ENCODE measurements at regions not wholly inside any gene's neighbourhood (a gene's known extent, or its start where the extent isn't known, plus 50 kb on each side); places are given as distances from the start of the nearest gene placed in this dataset.

DNA sequence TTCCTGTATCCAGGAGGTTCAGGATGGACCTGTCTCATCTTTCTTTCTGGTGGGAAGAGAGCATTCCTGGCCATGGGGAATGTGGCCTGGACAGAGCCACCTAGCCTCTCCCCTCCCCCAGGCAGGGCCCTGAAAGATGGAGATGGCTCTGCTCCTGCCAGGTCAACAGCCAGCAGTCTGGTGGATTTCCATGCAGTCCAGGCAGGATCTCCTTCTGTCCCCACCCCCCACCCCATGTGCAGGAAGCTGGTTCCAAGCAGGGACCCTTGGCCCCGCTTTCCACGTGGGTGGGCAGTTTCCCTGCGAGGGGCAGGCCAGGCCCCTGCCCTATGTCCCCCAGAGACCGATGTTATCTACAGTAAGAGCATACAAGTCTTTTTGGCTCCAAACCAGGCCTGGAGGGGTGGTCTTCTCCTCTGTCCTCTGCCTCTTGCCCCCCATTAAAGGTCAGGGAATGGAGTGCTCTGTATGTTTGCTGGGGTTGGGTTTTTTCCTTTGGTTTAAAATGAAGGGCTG is 240.5 kb downstream of the SEC14L1 start:
- no peak for TF ChIP-seq EZH2phosphoT487 (IDR thresholded peaks at IDR 0.05; ENCODE audit: low read depth)
- TF ChIP-seq, protein P1, sequence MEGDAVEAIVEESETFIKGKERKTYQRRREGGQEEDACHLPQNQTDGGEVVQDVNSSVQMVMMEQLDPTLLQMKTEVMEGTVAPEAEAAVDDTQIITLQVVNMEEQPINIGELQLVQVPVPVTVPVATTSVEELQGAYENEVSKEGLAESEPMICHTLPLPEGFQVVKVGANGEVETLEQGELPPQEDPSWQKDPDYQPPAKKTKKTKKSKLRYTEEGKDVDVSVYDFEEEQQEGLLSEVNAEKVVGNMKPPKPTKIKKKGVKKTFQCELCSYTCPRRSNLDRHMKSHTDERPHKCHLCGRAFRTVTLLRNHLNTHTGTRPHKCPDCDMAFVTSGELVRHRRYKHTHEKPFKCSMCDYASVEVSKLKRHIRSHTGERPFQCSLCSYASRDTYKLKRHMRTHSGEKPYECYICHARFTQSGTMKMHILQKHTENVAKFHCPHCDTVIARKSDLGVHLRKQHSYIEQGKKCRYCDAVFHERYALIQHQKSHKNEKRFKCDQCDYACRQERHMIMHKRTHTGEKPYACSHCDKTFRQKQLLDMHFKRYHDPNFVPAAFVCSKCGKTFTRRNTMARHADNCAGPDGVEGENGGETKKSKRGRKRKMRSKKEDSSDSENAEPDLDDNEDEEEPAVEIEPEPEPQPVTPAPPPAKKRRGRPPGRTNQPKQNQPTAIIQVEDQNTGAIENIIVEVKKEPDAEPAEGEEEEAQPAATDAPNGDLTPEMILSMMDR (IDR thresholded peaks at IDR 0.05; ENCODE audit: low read depth, low read length), result no peak

Measured in OCI-LY3 (cell line).